HL-60 (cell line): ENCODE measurements at regions not wholly inside any gene's neighbourhood (a gene's known extent, or its start where the extent isn't known, plus 50 kb on each side); places are given as distances from the start of the nearest gene placed in this dataset.

ENCODE experiments used
- DNase-seq, 2 experiments: peaks; one replicate each; pipeline ENCODE4 v3.0.0-alpha.2; 2010 to 2020; ENCODE audit warnings: low read depth in 1 of 2, low spot score in 1 of 2
- H3K27ac ChIP-seq: fragments of 250-450 bp; sonication (Bioruptor Pico); replicated peaks from 2 replicates; pipeline ENCODE4 v1.5.1; 2020; ENCODE audit warnings: mild to moderate bottlenecking, moderate library complexity
- H3K27me3 ChIP-seq: fragments of 250-450 bp; sonication (Bioruptor Pico); 2 replicates; pipeline ENCODE4 v1.5.1; 2021; ENCODE audit warnings: mild to moderate bottlenecking, moderate library complexity; ENCODE audit not compliant: insufficient read depth, poor library complexity, severe bottlenecking
- H3K4me3 ChIP-seq: replicated peaks from 2 replicates; pipeline ENCODE4 v1.5.1; 2011; ENCODE audit warnings: mild to moderate bottlenecking, control low read depth, low read length; ENCODE audit not compliant: insufficient read depth
- GABPA ChIP-seq: IDR thresholded peaks from 2 replicates; pipeline ENCODE4 v1.6.1; 2012; ENCODE audit warnings: low read depth
- POLR2AphosphoS5 ChIP-seq: IDR thresholded peaks from 2 replicates; pipeline ENCODE4 v1.6.1; 2012; ENCODE audit warnings: low read depth
- SPI1 ChIP-seq: IDR thresholded peaks from 2 replicates; pipeline ENCODE4 v1.6.1; 2012; ENCODE audit warnings: low read depth, mild to moderate bottlenecking, borderline replicate concordance
- TF ChIP-seq, protein P1 (sequence below): IDR thresholded peaks from one replicate; pipeline ENCODE4 v1.5.1; 2011; ENCODE audit warnings: low read length, control low read depth, inconsistent platforms; ENCODE audit not compliant: insufficient read depth
- TF ChIP-seq, protein P2 (sequence below): IDR thresholded peaks from 2 replicates; pipeline ENCODE4 v1.6.1; 2012; ENCODE audit warnings: low read depth; ENCODE audit not compliant: insufficient replicate concordance

DNA sequence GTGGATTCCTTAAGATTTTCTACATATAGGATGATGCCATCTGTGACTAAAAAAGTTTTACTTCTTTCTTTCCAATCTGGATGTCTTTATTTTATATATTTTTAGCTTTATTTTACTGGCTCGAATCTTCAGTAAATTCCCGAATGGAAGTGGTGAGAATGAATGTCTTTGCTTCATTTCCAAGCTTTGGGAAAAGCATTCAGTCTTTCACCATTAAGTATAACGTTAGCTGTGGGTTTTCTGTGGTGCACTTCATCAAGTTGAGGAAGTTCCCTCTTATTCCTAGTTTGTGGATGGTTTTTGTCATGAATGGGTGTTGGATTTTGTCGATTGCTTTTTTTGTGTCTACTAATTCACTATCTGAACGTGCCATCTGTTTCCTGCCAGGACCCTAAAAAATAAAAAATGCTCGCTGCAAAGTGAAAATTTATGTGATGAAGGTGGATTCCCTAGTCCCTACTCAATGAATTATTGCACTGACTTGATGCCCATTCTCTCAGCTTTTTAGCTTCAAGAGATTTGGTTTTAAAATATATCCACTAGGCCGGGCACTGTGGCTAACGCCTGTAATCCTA lies 90.2 kb upstream of the CARD11 start:
- H3K27me3 ChIP-seq, result no peaks in the 10 kb centered on the region
- no peak for TF ChIP-seq POLR2AphosphoS5
- TF ChIP-seq, protein P1, sequence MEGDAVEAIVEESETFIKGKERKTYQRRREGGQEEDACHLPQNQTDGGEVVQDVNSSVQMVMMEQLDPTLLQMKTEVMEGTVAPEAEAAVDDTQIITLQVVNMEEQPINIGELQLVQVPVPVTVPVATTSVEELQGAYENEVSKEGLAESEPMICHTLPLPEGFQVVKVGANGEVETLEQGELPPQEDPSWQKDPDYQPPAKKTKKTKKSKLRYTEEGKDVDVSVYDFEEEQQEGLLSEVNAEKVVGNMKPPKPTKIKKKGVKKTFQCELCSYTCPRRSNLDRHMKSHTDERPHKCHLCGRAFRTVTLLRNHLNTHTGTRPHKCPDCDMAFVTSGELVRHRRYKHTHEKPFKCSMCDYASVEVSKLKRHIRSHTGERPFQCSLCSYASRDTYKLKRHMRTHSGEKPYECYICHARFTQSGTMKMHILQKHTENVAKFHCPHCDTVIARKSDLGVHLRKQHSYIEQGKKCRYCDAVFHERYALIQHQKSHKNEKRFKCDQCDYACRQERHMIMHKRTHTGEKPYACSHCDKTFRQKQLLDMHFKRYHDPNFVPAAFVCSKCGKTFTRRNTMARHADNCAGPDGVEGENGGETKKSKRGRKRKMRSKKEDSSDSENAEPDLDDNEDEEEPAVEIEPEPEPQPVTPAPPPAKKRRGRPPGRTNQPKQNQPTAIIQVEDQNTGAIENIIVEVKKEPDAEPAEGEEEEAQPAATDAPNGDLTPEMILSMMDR, result no peak
- no peak for DNase-seq
- no peak overlapping the region for H3K4me3 ChIP-seq
- no peak overlapping the region for H3K27ac ChIP-seq

DNA sequence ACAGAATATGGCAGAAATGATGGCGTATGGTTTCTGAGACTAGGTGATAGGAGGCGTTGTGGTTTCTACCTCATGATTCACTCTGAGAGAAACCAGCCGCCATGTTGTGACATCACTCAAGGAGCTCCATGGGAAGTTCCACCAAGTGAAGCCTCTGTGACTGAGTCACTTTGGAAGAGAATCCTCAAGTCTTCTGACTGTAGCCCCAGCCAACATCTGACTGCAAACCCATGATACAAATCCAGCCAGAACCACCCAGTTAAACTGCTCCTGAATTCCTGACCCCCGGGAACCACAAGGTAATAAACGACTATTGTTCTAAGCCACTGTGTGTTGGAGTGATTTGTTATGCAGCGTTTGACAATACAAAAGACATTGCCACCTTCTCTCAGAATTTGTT lies 91.1 kb upstream of the CARD11 start:
- Histone ChIP-seq H3K4me3 (no peak overlapping the region), H3K27me3 (no peaks in the 10 kb centered on the region), H3K27ac (no peak overlapping the region)
- TF ChIP-seq SPI1, result no peak
- TF ChIP-seq, protein P1, result no peak
- TF ChIP-seq, protein P2, sequence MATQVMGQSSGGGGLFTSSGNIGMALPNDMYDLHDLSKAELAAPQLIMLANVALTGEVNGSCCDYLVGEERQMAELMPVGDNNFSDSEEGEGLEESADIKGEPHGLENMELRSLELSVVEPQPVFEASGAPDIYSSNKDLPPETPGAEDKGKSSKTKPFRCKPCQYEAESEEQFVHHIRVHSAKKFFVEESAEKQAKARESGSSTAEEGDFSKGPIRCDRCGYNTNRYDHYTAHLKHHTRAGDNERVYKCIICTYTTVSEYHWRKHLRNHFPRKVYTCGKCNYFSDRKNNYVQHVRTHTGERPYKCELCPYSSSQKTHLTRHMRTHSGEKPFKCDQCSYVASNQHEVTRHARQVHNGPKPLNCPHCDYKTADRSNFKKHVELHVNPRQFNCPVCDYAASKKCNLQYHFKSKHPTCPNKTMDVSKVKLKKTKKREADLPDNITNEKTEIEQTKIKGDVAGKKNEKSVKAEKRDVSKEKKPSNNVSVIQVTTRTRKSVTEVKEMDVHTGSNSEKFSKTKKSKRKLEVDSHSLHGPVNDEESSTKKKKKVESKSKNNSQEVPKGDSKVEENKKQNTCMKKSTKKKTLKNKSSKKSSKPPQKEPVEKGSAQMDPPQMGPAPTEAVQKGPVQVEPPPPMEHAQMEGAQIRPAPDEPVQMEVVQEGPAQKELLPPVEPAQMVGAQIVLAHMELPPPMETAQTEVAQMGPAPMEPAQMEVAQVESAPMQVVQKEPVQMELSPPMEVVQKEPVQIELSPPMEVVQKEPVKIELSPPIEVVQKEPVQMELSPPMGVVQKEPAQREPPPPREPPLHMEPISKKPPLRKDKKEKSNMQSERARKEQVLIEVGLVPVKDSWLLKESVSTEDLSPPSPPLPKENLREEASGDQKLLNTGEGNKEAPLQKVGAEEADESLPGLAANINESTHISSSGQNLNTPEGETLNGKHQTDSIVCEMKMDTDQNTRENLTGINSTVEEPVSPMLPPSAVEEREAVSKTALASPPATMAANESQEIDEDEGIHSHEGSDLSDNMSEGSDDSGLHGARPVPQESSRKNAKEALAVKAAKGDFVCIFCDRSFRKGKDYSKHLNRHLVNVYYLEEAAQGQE, result no peak
- TF ChIP-seq GABPA, result no peak
- DNase-seq, result no peak

DNA sequence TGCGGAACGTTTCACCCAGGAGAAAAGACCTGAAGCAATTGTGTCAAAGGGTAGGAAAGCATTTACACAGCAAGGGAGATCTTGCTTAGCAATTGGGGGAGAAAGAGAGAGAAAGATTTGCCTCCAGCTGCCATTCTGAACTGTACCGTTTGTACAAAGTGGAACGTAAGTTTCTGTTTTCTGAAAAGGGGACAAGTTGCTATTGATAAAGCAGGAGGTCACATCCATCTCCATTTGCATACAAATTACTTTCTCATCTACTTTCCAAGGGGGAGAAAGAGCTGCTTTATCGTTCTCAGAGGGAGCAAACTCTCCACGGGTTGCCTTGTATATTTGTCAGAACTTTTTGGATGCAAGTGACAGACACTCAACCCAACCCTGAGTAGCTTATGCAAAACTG lies 92.0 kb upstream of the CARD11 start:
- no peak for DNase-seq
- H3K27me3 ChIP-seq, result no peaks in the 10 kb centered on the region
- no peak for TF ChIP-seq SPI1
- TF ChIP-seq POLR2AphosphoS5, result no peak
- TF ChIP-seq, protein P1, result no peak
- TF ChIP-seq, protein P2, result no peak
- no peak overlapping the region for H3K27ac ChIP-seq
- no peak overlapping the region for H3K4me3 ChIP-seq

DNA sequence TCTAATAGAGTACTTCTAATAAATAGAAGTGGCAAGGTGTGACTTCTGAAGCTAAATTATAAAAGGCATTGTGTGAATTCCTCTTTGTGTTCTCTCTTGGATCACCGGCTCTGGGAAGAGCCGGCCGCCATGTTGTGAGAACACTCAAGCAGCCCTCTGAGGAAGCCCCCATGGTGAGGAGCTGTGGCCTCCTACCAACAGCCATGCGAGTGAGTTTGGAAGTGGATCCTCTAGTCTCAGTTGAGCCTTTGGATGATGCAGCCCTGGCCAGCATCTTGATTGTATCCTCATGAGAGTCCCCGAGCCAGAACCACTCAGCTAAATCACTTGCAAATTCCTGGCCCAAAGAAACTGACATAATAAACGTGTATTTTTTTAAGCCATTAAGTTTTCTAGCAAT lies 94.5 kb upstream of the CARD11 start:
- TF ChIP-seq, protein P2, result no peak
- no peak for TF ChIP-seq POLR2AphosphoS5
- no peak for TF ChIP-seq GABPA
- TF ChIP-seq, protein P1, result no peak
- TF ChIP-seq SPI1, result no peak
- no peak overlapping the region for H3K27ac ChIP-seq
- no peaks in the 10 kb centered on the region for H3K27me3 ChIP-seq
- no peak overlapping the region for H3K4me3 ChIP-seq
- no peak for DNase-seq
